Adipose tissue (tissue), 3 donors: ENCODE measurements at regions not wholly inside any gene's neighbourhood (a gene's known extent, or its start where the extent isn't known, plus 50 kb on each side); places are given as distances from the start of the nearest gene placed in this dataset.
"Not testable (repeated sequence)": the region's sequence is repeated elsewhere in the genome, so short reads cannot be mapped to it uniquely, and the experiment has no call there.

Experiments
- H3K27ac ChIP-seq: one replicate; pipeline ENCODE4 v1.5.1; 2013; ENCODE audit warnings: low read depth, low read length
- WGBS, 3 donors: extraction: QIAGEN DNeasy Blood & Tissue Kit; methylation state at CpG; one replicate each; pipeline ENCODE4 v1.1.7; 2013; 5-methylcytosine and 5-hydroxymethylcytosine counted together
- donor health status: healthy with polysubstance abuse.
- donor health status: Bipolar disorder and iron deficiency.
- donor health status: healthy.

DNA sequence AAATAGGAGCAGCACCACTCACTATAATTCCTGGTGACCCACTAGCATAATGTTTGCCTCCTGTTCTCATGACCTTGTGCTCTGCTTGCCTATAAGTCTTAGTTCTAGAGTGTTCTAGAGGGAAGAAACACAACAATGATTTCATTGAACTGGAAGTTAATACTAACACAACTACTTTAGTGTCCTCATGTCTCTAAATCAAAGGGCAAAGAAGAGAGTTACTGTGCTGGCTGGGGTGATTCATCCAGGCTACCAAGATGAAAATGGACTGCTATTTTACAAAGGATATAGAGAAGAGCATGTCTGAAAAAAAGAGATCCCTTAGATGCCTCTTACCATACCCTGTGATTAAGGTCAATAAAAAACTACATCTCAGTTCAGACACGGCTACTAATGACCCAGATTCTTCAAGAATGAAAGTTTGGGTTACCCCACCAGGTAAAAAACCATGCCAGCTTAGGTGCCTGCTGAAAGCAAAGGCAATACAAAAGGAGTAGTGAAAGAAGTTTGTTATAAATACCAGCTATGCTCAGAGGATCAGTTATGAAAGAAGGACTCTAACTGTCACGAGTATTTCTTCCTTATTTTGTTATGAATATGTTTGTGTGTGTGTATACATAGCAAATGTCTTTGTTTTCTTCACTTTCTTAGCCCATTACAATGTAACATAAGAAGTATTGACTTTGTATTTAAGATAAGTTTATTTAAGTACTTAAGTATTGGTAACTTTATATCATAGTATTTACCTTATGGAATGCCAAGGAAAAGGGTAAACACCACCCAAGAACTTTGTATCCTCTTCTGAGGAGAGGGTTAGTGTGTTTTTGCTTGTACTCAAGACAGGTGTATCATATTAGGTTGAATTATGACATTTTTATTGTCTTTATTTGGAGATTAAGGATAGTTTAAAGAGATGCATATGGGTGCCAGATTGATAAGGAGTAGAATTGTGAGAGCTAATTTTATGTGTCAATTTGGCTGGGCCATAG lies 314.1 kb upstream of the PTGER4 start:
- WGBS, 3 donors: 73 to 87% (median 74%) methylated on average over 2 of the region's 2 CpGs
- H3K27ac ChIP-seq: no peak overlapping the region

- H3K27ac ChIP-seq: no peak overlapping the region
- 78 to 98% (median 88%) methylated on average over 3 of the region's 3 CpGs for WGBS, 3 donors
Observed at GRCh38 chr5:40364441-40364840, 315.3 kb upstream of the PTGER4 start.

- 70 to 98% (median 93%) methylated on average over 2 of the region's 2 CpGs for WGBS, 3 donors
- no peak overlapping the region for H3K27ac ChIP-seq
Observed at GRCh38 chr5:40361378-40361777, 318.3 kb upstream of the PTGER4 start.

GRCh38 chr5:40360685-40361084 lies 319.0 kb upstream of the PTGER4 start:
- no peak overlapping the region for H3K27ac ChIP-seq
- 55 to 75% (median 69%) methylated on average over 2 of the region's 2 CpGs for WGBS, 3 donors

- WGBS, 3 donors: 74 to 87% (median 83%) methylated on average over 2 of the region's 2 CpGs
- no peak overlapping the region for H3K27ac ChIP-seq
Observed at GRCh38 chr5:40359832-40360231, 319.9 kb upstream of the PTGER4 start.

DNA sequence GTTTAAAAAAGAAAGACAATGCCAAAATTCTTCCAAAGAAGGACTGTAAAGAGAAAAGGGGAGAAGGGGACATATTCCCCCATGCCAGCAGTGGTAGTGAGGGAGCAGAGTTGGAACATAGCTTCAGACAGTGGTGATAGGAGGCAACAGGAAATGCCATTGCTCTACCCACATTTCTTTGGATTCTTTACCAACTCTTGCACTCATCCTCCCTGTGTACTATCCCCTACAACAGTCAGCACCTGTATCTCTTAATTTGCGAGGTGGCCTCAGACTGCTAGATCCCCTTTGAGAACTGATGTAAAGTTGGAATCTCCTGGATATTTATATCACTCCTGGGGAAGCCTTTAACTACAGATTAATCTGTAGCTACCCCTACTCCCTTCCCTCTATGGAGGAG lies 320.6 kb upstream of the PTGER4 start:
- WGBS, 3 donors: 72 to 100% (median 92%) methylated on average over 1 of the region's 1 CpG
- H3K27ac ChIP-seq: no peak overlapping the region

- 38 to 69% (median 41%) methylated on average over 1 of the region's 1 CpG for WGBS, 3 donors
- H3K27ac ChIP-seq: no peak overlapping the region
Observed at GRCh38 chr5:40356248-40356647, 323.5 kb upstream of the PTGER4 start.

GRCh38 chr5:40355846-40356245 lies 323.9 kb upstream of the PTGER4 start:
- WGBS, 3 donors: 61 to 67% (median 64%) methylated on average over 4 of the region's 4 CpGs

DNA sequence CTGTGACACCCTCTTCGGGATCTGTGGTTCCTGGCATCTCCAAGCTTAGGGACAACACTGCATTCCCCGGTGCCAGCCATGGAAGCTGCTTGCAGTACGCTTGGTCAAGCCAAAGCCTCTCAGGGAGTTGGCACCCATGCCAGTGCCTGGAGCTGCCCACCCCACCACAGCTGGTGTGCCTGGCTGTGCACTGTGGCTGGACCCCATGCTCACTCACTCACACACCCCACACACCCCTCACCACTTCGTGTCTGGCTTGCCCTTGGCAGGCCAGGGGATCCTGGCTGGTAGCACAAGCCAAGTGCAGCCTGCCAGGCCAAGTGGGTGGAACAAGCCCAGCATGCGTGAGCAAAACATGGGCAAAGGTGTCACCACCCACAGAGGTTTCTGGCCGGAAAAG lies 324.5 kb upstream of the PTGER4 start:
- H3K27ac ChIP-seq: no peak overlapping the region
- 80 to 91% (median 87%) methylated on average over 6 of the region's 6 CpGs for WGBS, 3 donors

More at GRCh38 chr5:40355846-40356245, 323.9 kb upstream of the PTGER4 start:
- no peak overlapping the region for H3K27ac ChIP-seq

DNA sequence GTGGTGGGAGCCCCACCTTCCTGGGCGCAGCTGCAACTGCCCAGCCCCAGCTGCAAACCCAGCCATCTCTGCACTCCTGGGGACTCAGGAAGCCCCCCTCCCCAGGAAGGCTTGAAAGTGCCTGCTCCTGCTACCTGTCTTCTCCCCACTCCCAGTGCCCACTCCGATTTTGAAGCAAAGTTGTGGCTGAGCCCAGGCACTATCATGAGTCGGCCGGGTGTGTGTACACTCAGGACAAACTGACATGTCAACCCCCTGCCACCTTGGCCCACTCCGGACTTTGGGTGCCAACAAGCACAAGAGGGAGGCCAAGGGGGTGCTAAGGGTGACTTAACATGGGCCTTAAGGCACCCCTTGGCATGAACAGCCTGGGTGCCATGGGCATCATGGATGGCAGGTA lies 325.5 kb upstream of the PTGER4 start:
- H3K27ac ChIP-seq: no peak overlapping the region
- 89 to 93% (median 93%) methylated on average over 5 of the region's 5 CpGs for whole genome bisulfite sequencing, 3 donors

- WGBS, 3 donors: 73 to 92% (median 89%) methylated on average over 3 of the region's 3 CpGs
- no peak overlapping the region for H3K27ac ChIP-seq
Observed at GRCh38 chr5:40353442-40353841, 326.3 kb upstream of the PTGER4 start.

- WGBS, 3 donors: 89 to 94% (median 92%) methylated on average over 10 of the region's 10 CpGs
- H3K27ac ChIP-seq: no peak overlapping the region
Observed at GRCh38 chr5:40347981-40348725, 331.6 kb upstream of the PTGER4 start.

- H3K27ac ChIP-seq: no peak overlapping the region
- 41 to 82% (median 73%) methylated on average over 1 of the region's 1 CpG for WGBS, 3 donors
Observed at GRCh38 chr5:40346901-40347300, 332.8 kb upstream of the PTGER4 start.

DNA sequence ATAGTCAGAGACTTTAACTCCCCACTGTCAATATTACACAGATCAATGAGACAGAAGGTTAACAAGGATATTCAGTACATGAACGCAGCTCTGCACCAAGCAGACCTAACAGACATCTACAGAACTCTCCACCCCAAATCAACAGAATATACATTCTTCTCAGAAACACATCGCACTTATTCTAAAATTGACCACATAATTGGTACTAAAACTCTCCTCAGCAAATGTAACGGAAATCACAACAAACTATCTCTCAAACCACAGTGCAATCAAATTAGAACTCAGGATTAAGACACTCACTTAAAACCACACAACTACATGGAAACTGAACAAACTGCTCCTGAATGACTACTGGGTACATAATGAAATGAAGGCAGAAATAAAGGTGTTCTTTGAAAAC lies 341.3 kb upstream of the PTGER4 start:
- not testable (repeated sequence) for H3K27ac ChIP-seq
- 90 to 92% (median 91%) methylated on average over 3 of the region's 3 CpGs for WGBS, 3 donors

- 67 to 70% (median 69%) methylated on average over 1 of the region's 1 CpG for WGBS, 3 donors
- H3K27ac ChIP-seq: no peak overlapping the region
Observed at GRCh38 chr5:40334242-40334635, 345.5 kb upstream of the PTGER4 start.

DNA sequence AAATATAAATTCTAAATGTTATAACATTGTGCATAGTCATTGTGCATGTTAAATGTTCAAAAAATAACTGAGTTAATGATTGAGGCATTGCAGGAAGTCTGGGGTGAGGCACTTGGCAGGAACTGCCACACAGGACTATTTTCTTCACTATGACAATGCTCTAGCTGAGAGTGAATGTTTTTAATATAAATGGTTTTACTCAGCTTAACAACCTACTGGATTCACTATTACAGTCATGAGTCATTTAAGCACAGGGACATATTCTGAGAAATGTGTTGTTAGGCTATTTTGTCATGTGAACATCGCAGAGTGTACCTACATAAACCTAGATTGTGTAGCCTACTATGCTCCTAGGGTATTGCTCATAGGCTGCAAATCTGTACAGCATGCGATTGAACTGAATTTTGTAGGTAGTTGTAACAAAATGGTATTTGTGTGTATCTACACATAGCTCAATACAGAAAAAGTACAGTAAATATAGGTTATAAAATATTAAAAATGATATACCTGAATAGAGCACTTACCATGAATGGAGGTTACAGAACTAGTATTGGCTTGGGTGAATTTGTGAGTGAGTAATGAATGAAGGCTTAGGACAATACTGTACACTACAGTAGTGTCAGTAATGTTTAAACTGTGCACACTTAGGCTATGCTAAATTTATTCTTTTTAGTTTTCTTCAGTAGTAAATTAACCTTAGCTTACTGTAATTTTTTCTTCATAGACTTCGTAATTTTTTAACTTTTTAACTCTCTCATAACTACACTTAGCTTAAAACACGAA lies 346.1 kb upstream of the PTGER4 start:
- H3K27ac ChIP-seq: no peak overlapping the region
- WGBS, 3 donors: 84 to 86% (median 85%) methylated on average over 4 of the region's 4 CpGs

GRCh38 chr5:40332970-40333369 lies 346.7 kb upstream of the PTGER4 start:
- 41 to 88% (median 46%) methylated on average over 1 of the region's 1 CpG for WGBS, 3 donors
- H3K27ac ChIP-seq: no peak overlapping the region

DNA sequence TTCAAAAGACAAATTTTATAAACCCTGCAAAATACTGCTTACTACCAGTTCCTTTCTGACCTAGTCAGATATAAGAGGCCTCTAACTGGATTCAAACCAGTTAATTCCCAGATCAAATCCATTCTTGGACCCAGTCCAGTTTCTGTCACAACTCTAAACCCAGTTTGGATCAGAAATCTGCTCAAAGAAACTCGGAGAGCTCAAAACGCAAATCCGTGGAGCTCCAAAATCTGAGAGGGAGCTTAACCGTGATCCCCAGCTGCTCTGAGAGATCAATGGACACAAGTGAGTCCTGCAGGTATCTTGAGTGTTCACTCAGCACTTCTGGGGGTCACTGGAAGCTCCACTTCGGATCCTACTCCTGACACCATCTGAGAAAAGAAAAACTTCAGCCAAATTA lies 348.1 kb upstream of the PTGER4 start:
- 82 to 89% (median 89%) methylated on average over 5 of the region's 5 CpGs for WGBS, 3 donors
- no peak overlapping the region for H3K27ac ChIP-seq

GRCh38 chr5:40321514-40321913 lies 358.2 kb upstream of the PTGER4 start:
- H3K27ac ChIP-seq: no peak overlapping the region
